ENCODE measurements at regions not wholly inside any gene's neighbourhood (a gene's known extent, or its start where the extent isn't known, plus 50 kb on each side); places are given as distances from the start of the nearest gene placed in this dataset.
A peak's percentile ranks its signal among the peaks of the same experiment; 100 is the strongest.
"Not testable (repeated sequence)": the region's sequence is repeated elsewhere in the genome, so short reads cannot be mapped to it uniquely, and the experiment has no call there.

DNA sequence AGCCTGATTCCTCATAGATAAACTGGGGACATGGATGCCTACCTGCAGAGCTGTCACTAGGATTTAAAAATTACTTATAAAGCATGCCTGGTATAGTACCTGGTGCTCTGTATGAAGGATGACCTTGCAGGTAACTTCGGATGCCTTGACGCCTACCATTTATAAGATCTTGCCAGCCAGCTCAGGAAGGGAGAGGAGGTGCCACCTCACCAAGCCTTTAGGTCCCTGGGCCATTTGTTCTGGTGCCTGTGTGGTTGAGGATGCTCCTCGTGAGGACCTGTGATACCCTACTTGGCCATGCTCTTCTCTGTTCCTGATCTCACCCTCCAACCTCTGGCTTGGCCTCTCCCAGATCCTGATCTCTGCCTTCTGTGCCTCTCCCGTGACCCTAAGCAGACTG, 85.2 kb downstream of the FDX1 start:
- Histone ChIP-seq H3K27me3 (ENCODE audit: insufficient read depth, low read depth) (peaks cover 24% of the 10 kb centered on the region; the same call in 1 of the 2 replicates), H2AFZ (no peak overlapping the region), H3K4me1 (replicated peaks; ENCODE audit: insufficient read depth) (no peaks in the 10 kb centered on the region), H3F3A (ENCODE audit: insufficient read depth, low read depth) (no peaks in the 10 kb centered on the region), H4K20me1 (ENCODE audit: insufficient read depth) (no peaks in the 10 kb centered on the region), H3K4me2 (no peak overlapping the region), H3K36me3 (ENCODE audit: low read depth) (no peaks in the 10 kb centered on the region), H3K4me3 (no peak overlapping the region), H3K9me3 (ENCODE audit: insufficient read depth, low read depth) (no peaks in the 10 kb centered on the region; the same call in 1 of the 2 replicates), H3K9me2 (ENCODE audit: insufficient read depth) (no peaks in the 10 kb centered on the region), H3K79me2 (ENCODE audit: low read depth) (no peaks in the 10 kb centered on the region), H3K27ac (no peak overlapping the region)
- peak in 1 of 2 experiments; percentile 21 for DNase-seq
- no TSS peak for BruUV-seq (replicated peaks)
- POLR2A ChIA-PET (ENCODE audit: unreplicated experiment), result no interaction called here
- CTCF ChIA-PET, result no interaction called here
- intact Hi-C loops (cut with micrococcal nuclease; ENCODE audit: unreplicated experiment), result no loop called here
- TF ChIP-seq, protein P1, sequence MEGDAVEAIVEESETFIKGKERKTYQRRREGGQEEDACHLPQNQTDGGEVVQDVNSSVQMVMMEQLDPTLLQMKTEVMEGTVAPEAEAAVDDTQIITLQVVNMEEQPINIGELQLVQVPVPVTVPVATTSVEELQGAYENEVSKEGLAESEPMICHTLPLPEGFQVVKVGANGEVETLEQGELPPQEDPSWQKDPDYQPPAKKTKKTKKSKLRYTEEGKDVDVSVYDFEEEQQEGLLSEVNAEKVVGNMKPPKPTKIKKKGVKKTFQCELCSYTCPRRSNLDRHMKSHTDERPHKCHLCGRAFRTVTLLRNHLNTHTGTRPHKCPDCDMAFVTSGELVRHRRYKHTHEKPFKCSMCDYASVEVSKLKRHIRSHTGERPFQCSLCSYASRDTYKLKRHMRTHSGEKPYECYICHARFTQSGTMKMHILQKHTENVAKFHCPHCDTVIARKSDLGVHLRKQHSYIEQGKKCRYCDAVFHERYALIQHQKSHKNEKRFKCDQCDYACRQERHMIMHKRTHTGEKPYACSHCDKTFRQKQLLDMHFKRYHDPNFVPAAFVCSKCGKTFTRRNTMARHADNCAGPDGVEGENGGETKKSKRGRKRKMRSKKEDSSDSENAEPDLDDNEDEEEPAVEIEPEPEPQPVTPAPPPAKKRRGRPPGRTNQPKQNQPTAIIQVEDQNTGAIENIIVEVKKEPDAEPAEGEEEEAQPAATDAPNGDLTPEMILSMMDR (conservative IDR thresholded peaks at IDR 0.05), result no peak
- TF ChIP-seq EZH2 (IDR thresholded peaks at IDR 0.05; ENCODE audit: low read depth), result no peak

DNA sequence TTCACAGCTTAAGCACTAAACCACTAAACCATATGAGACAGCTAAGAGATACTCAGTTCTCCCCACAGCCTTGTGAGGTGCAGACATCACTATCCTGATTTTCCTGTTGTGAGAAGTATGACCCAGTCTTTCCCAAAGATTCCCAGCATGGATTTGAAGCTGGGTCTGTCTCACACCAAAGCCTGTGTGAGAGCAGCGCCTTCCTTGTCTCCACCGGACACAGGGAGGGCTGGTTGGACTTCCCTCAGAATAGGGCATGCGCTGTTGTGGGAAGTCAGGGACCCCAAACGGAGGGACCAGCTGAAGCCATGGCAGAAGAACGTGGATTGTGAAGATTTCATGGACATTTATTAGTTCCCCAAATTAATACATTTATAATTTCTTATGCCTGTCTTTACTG, 87.6 kb downstream of the FDX1 start:
- H2AFZ ChIP-seq; H4K20me1 ChIP-seq (ENCODE audit: insufficient read depth); POLR2A ChIA-PET (ENCODE audit: unreplicated experiment); H3K4me2 ChIP-seq; H3K9me3 ChIP-seq (ENCODE audit: insufficient read depth, low read depth); H3K79me2 ChIP-seq (ENCODE audit: low read depth); H3K36me3 ChIP-seq (ENCODE audit: low read depth); H3K4me1 ChIP-seq (replicated peaks; ENCODE audit: insufficient read depth); H3K4me3 ChIP-seq; H3F3A ChIP-seq (ENCODE audit: insufficient read depth, low read depth); BruUV-seq (replicated peaks); intact Hi-C loops (cut with micrococcal nuclease; ENCODE audit: unreplicated experiment); H3K9me2 ChIP-seq (ENCODE audit: insufficient read depth); H3K27ac ChIP-seq; CTCF ChIA-PET: not testable (repeated sequence)
- DNase-seq, result peak in 1 of 2 experiments; percentile 16
- peaks cover 16% of the 10 kb centered on the region; the same call in 1 of the 2 replicates for H3K27me3 ChIP-seq (ENCODE audit: insufficient read depth, low read depth)

DNA sequence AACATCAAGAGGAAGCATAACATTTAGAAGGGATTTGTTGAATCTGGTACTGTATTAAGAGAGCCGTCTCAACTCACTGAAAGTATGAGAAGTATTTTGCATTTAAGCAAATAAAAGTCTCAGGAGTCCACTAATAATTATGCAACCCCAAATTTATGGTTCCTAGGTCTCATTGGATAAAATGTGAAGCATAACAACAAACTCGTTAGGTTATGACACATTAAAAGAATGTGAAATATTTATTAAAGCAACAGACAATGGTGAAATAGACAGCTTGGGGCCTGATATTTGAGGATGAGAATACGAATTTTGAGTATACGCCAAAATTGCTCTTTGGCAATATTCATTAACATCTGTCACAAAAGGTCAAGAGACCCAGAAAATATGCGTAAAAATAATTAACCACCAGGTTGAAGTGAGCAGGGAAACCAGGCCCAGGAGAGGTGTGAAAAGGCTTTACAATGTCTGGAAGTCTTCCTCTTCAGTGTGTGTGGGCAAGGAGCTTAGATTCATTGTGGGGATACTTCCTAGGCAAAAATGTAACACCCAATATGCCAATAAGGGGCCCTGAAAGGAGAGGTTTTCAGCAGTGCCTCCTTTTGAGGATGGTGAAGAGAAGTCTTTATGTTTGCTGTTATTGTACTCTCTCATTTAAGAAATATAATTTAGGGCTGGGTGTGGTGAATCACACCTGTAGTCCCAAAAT, 89.2 kb downstream of the FDX1 start:
- POLR2A ChIA-PET (ENCODE audit: unreplicated experiment), result no interaction called here
- Histone ChIP-seq H3F3A (ENCODE audit: insufficient read depth, low read depth) (no peaks in the 10 kb centered on the region), H2AFZ (no peak overlapping the region), H3K4me3 (no peak overlapping the region), H3K4me1 (replicated peaks; ENCODE audit: insufficient read depth) (no peaks in the 10 kb centered on the region), H4K20me1 (ENCODE audit: insufficient read depth) (no peaks in the 10 kb centered on the region), H3K9me2 (ENCODE audit: insufficient read depth) (no peaks in the 10 kb centered on the region), H3K4me2 (no peak overlapping the region), H3K79me2 (ENCODE audit: low read depth) (no peaks in the 10 kb centered on the region), H3K36me3 (ENCODE audit: low read depth) (no peaks in the 10 kb centered on the region), H3K27me3 (ENCODE audit: insufficient read depth, low read depth) (peaks cover 7% of the 10 kb centered on the region; the same call in 1 of the 2 replicates), H3K27ac (no peak overlapping the region), H3K9me3 (ENCODE audit: insufficient read depth, low read depth) (no peaks in the 10 kb centered on the region; the same call in 1 of the 2 replicates)
- BruUV-seq (replicated peaks), result no TSS peak
- peak in 1 of 2 experiments; percentile 32 for DNase-seq
- CTCF ChIA-PET, result no interaction called here
- intact Hi-C loops (cut with micrococcal nuclease; ENCODE audit: unreplicated experiment), result no loop called here
- TF ChIP-seq, protein P1 (conservative IDR thresholded peaks at IDR 0.05), result no peak
- no peak for TF ChIP-seq EZH2 (IDR thresholded peaks at IDR 0.05; ENCODE audit: low read depth)

DNA sequence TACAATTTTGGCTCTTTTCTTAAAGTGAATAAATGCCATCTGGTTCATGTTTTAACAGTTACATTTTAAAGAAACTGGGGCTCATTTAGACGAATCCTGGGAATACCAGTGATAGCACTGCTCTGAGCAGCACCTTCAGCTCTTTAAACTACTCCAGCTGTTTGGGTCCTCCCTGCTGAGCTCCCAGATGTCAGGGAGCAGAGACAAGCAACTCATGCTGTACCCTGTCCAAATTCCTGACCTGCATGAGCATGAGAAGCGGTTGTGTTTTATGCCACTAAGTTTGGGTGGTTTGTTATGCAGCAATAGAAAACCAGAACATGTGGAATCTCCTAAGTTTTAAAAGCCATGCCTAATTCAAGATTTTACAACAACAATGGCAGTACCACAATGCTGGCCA, 90.0 kb downstream of the FDX1 start:
- H3K79me2 ChIP-seq (ENCODE audit: low read depth), result no peaks in the 10 kb centered on the region
- no peaks in the 10 kb centered on the region; the same call in 1 of the 2 replicates for H3K9me3 ChIP-seq (ENCODE audit: insufficient read depth, low read depth)
- H3K4me1 ChIP-seq (replicated peaks; ENCODE audit: insufficient read depth), result no peaks in the 10 kb centered on the region
- H3K27ac ChIP-seq, result no peak overlapping the region
- no peaks in the 10 kb centered on the region for H4K20me1 ChIP-seq (ENCODE audit: insufficient read depth)
- no peaks in the 10 kb centered on the region for H3F3A ChIP-seq (ENCODE audit: insufficient read depth, low read depth)
- H2AFZ ChIP-seq, result no peak overlapping the region
- CTCF ChIA-PET, result no interaction called here
- no peak overlapping the region for H3K4me2 ChIP-seq
- H3K9me2 ChIP-seq (ENCODE audit: insufficient read depth), result no peaks in the 10 kb centered on the region
- no peak overlapping the region for H3K4me3 ChIP-seq
- no peak for DNase-seq
- intact Hi-C loops (cut with micrococcal nuclease; ENCODE audit: unreplicated experiment), result no loop called here
- POLR2A ChIA-PET (ENCODE audit: unreplicated experiment), result no interaction called here
- H3K36me3 ChIP-seq (ENCODE audit: low read depth), result no peaks in the 10 kb centered on the region
- H3K27me3 ChIP-seq (ENCODE audit: insufficient read depth, low read depth), result no peaks in the 10 kb centered on the region
- TF ChIP-seq, protein P1 (conservative IDR thresholded peaks at IDR 0.05), result no peak
- no peak for TF ChIP-seq EZH2 (IDR thresholded peaks at IDR 0.05; ENCODE audit: low read depth)
- BruUV-seq (replicated peaks), result no TSS peak

Measured in PC-9 (cell line).